ENCODE measurements at regions not wholly inside any gene's neighbourhood (a gene's known extent, or its start where the extent isn't known, plus 50 kb on each side); places are given as distances from the start of the nearest gene placed in this dataset.

DNA sequence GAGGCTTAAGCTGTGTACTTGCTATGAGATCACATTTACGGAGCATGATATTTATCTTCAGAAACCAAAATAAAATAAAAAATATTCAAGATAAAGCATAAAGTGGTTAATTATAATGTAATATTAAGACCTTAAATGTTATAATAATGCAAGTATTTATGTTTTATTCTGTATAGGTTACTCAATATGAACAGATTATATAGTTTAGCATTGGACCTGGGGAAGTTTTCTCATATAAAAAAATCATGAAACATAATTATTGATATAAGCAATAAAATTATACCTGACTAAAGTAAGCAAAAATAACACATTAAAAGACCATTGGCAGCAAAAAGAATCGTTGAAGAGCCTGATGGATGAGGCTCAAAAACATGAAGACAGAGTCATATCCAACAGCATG is 516.2 kb downstream of the SLC16A7 start:
- peaks cover 4% of the 10 kb centered on the region; the same call in 1 of the 2 replicates for H3K9me3 ChIP-seq (ENCODE audit: control insufficient read depth, insufficient read depth, low read length)

DNA sequence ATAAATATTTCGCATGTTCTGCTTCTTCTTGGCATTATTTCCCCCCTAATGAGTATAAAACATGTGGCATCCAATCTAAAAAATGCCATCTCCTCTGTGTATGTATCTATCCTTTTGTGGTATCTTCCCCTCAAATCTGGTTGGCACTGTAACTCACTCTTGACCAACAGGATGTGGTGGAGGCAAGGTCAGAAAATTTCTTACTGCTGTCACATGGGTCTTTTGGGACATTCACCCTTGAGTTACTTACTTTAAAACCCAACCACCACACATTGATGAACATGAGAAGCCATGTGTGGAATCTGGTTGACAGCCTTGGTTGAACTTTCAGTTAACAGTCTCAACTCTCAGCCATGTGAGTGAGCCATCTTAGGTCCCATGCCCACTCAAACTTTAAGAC is 516.9 kb downstream of the SLC16A7 start:
- Histone ChIP-seq H3K27ac (ENCODE audit: low read depth, low read length) (no peak overlapping the region), H3K9me3 (ENCODE audit: control insufficient read depth, insufficient read depth, low read length) (peaks cover 4% of the 10 kb centered on the region; the same call in 1 of the 2 replicates), H3K27me3 (ENCODE audit: control insufficient read depth, insufficient read depth, low read length) (no peaks in the 10 kb centered on the region), H3K4me3 (ENCODE audit: low read depth, low read length) (no peak overlapping the region)
- ChIA-PET CTCF (no interaction called here), POLR2A (no interaction called here)
- DNase-seq (ENCODE audit: low read depth, low spot score): no peak
- TF ChIP-seq CTCF (IDR thresholded peaks at IDR 0.05; ENCODE audit: low read depth, low read length): no peak

More for the DNA sequence above, 516.2 kb downstream of the SLC16A7 start:
- Histone ChIP-seq H3K27me3 (ENCODE audit: control insufficient read depth, insufficient read depth, low read length) (no peaks in the 10 kb centered on the region), H3K4me3 (ENCODE audit: low read depth, low read length) (no peak overlapping the region), H3K27ac (ENCODE audit: low read depth, low read length) (no peak overlapping the region)
- CTCF ChIA-PET: no interaction called here
- no peak for TF ChIP-seq CTCF (IDR thresholded peaks at IDR 0.05; ENCODE audit: low read depth, low read length)
- POLR2A ChIA-PET: no interaction called here
- DNase-seq (ENCODE audit: low read depth, low spot score): no peak

DNA sequence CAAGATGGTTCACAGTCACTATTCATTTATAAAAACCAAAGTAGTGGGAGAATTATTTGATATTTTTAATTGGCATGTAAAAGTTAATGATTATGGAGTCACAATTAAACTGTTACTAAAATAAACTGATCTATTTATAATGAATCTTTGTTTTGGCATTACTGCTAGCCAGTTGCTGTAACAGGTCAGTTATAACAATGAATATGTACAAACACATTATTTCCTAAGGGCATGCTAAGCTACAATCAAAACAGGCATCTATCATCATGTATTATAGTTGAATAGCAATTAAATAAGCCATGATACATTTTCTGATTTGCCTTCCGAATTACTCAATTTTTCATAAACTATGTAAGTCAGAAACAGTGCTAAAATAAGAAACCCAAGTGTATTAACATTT is 518.3 kb downstream of the SLC16A7 start:
- no peak overlapping the region for H3K27ac ChIP-seq (ENCODE audit: low read depth, low read length)
- TF ChIP-seq CTCF (IDR thresholded peaks at IDR 0.05; ENCODE audit: low read depth, low read length): no peak
- no peaks in the 10 kb centered on the region for H3K27me3 ChIP-seq (ENCODE audit: control insufficient read depth, insufficient read depth, low read length)
- CTCF ChIA-PET: no interaction called here
- peaks cover 4% of the 10 kb centered on the region; the same call in 1 of the 2 replicates for H3K9me3 ChIP-seq (ENCODE audit: control insufficient read depth, insufficient read depth, low read length)
- no peak overlapping the region for H3K4me3 ChIP-seq (ENCODE audit: low read depth, low read length)
- POLR2A ChIA-PET: no interaction called here
- DNase-seq (ENCODE audit: low read depth, low spot score): no peak

- ChIA-PET POLR2A (no interaction called here), CTCF (interaction anchor here (1.5 kb wide), 1 partner anchor 311 kb away, joined by 4 read pairs; no protein-coding TSS in a partner anchor)
- no peak for TF ChIP-seq CTCF (IDR thresholded peaks at IDR 0.05; ENCODE audit: low read depth, low read length)
- no peak for DNase-seq (ENCODE audit: low read depth, low spot score)
- Histone ChIP-seq H3K9me3 (ENCODE audit: control insufficient read depth, insufficient read depth, low read length) (peaks cover 4% of the 10 kb centered on the region; the same call in 1 of the 2 replicates), H3K4me3 (ENCODE audit: low read depth, low read length) (no peak overlapping the region), H3K27me3 (ENCODE audit: control insufficient read depth, insufficient read depth, low read length) (no peaks in the 10 kb centered on the region), H3K27ac (ENCODE audit: low read depth, low read length) (no peak overlapping the region)
Observed at GRCh38 chr12:60119327-60119726, 523.5 kb downstream of the SLC16A7 start.

DNA sequence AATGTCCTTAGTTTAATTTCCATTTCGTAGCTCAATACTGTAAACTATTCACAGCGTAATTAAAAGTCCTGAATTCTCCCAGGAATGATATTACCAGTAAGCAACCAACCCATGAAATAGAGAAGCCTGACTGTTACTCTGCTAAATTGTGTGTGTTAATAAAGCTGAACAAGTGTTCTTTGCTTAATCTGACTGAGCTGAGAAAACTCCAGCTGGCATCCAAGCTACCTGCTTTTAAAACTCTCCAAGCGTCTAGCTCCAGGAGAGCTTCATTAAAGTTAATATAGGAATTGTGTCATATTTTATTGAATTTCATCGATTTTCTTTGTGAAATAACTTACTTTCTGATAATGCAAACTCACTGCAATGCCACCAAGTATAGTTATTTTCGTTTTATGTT is 524.4 kb downstream of the SLC16A7 start:
- Histone ChIP-seq H3K27ac (ENCODE audit: low read depth, low read length) (no peak overlapping the region), H3K9me3 (ENCODE audit: control insufficient read depth, insufficient read depth, low read length) (peaks cover 4% of the 10 kb centered on the region; the same call in 1 of the 2 replicates), H3K27me3 (ENCODE audit: control insufficient read depth, insufficient read depth, low read length) (no peaks in the 10 kb centered on the region), H3K4me3 (ENCODE audit: low read depth, low read length) (no peak overlapping the region)
- TF ChIP-seq CTCF (IDR thresholded peaks at IDR 0.05; ENCODE audit: low read depth, low read length): no peak
- DNase-seq (ENCODE audit: low read depth, low spot score): no peak
- POLR2A ChIA-PET: no interaction called here
- CTCF ChIA-PET: interaction anchor here (1.5 kb wide), 1 partner anchor 312 kb away, joined by 4 read pairs; no protein-coding TSS in a partner anchor
